Upper lobe of left lung (tissue), 6 donors: ENCODE measurements at regions not wholly inside any gene's neighbourhood (a gene's known extent, or its start where the extent isn't known, plus 50 kb on each side); places are given as distances from the start of the nearest gene placed in this dataset.

Source experiments
- ATAC-seq, 2 donors: fragments of 200-7000 bp; cut with Tn5 transposase; one replicate each; pipeline ENCODE4 v1.9.1; 2022; ENCODE audit warnings: mild to moderate bottlenecking in 2 of 2, moderate library complexity in 2 of 2; ENCODE audit not compliant: low FRiP score in 2 of 2
- DNase-seq, 2 donors: peaks; one replicate each; pipeline ENCODE4 v3.0.0-alpha.2; 2019 to 2020
- H3K27ac ChIP-seq, 4 donors: fragments of 200-600 bp; sonication (generic); one replicate each; pipeline ENCODE4 v1.5.1; 2016 to 2019
- H3K27me3 ChIP-seq, 4 donors: fragments of 200-600 bp; sonication (generic); one replicate each; pipeline ENCODE4 v1.5.1; 2017 to 2019
- H3K36me3 ChIP-seq, 4 donors: fragments of 200-600 bp; sonication (generic); one replicate each; pipeline ENCODE4 v1.5.1; 2016 to 2019
- H3K4me1 ChIP-seq, 4 donors: fragments of 200-600 bp; sonication (generic); one replicate each; pipeline ENCODE4 v1.5.1; 2018 to 2019
- H3K4me3 ChIP-seq, 4 donors: fragments of 200-600 bp; sonication (generic); one replicate each; pipeline ENCODE4 v1.5.1; 2017 to 2019; ENCODE audit warnings: mild to moderate bottlenecking in 2 of 4, moderate library complexity in 1 of 4
- H3K9me3 ChIP-seq, 4 donors: fragments of 200-600 bp; sonication (generic); one replicate each; pipeline ENCODE4 v1.5.1; 2018 to 2019
- CTCF ChIP-seq, 6 experiments: fragments of 450-650 bp in 4 of 6; fragments of 200-600 bp in 2 of 6; sonication (generic) in 2 of 6; IDR thresholded peaks; one replicate each; pipeline ENCODE4 v1.5.1; 2016 to 2019; ENCODE audit warnings: antibody characterized with exemption in 6 of 6
- EP300 ChIP-seq, 4 donors: sonication (generic); formaldehyde crosslinking; IDR thresholded peaks; one replicate each; pipeline ENCODE4 v1.5.1; 2017; ENCODE audit warnings: antibody characterized with exemption in 4 of 4, control low read depth in 2 of 4
- POLR2A ChIP-seq, 4 donors: fragments of 450-650 bp; IDR thresholded peaks; one replicate each; pipeline ENCODE4 v1.5.1; 2016 to 2017; ENCODE audit warnings: antibody characterized with exemption in 4 of 4, mild to moderate bottlenecking in 2 of 4
- POLR2AphosphoS5 ChIP-seq, 2 donors: sonication (generic); formaldehyde crosslinking; IDR thresholded peaks; one replicate each; pipeline ENCODE4 v1.5.1; 2017; ENCODE audit warnings: antibody characterized with exemption in 2 of 2
- WGBS, 2 donors: methylation state at CpG; one replicate each; pipeline ENCODE4 v1.1.5; 2017 to 2018; 5-methylcytosine and 5-hydroxymethylcytosine counted together
- donor health status: DM: no; HTN: no; CAD: no; lungs with moderate emphysema.
- donor health status: DM: no; HTN: yes; CAD: no; lungs with severe emphysema.

DNA sequence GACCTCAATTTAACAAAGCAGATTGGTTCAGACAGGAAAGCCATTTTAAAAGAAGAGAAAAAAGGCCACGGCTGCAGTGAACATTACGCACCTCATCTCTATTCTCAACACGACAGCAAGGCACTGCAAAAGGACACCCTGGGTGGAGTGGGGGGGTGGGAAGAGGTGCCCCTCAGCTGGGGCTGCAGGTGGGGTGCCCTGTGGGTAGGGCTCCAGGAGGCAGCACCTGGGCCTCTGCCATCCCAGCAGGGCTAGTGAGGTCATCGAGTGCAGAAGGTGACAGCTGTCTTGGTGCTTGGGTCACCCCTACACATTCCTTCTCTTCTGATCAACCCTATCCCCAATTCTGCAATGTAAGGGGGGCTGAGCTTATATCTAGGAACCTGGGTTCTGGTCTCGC, 142.9 kb upstream of the PRMT8 start:
- no peaks in the 10 kb centered on the region for H3K4me1 ChIP-seq
- DNase-seq (no peak), ATAC-seq (no peak)
- TF ChIP-seq CTCF (IDR thresholded peaks at IDR 0.05): no peak
- no peak for TF ChIP-seq POLR2A (IDR thresholded peaks at IDR 0.05)
- TF ChIP-seq POLR2AphosphoS5 (IDR thresholded peaks at IDR 0.05): no peak
- no peak for TF ChIP-seq EP300 (IDR thresholded peaks at IDR 0.05)
- no peak overlapping the region for H3K27ac ChIP-seq
- H3K36me3 ChIP-seq: no peaks in the 10 kb centered on the region
- 89 to 91% methylated on average over 5 of the region's 5 CpGs for whole genome bisulfite sequencing, 2 donors
- no peak overlapping the region for H3K4me3 ChIP-seq
- H3K9me3 ChIP-seq: no peaks in the 10 kb centered on the region
- no peaks in the 10 kb centered on the region for H3K27me3 ChIP-seq

DNA sequence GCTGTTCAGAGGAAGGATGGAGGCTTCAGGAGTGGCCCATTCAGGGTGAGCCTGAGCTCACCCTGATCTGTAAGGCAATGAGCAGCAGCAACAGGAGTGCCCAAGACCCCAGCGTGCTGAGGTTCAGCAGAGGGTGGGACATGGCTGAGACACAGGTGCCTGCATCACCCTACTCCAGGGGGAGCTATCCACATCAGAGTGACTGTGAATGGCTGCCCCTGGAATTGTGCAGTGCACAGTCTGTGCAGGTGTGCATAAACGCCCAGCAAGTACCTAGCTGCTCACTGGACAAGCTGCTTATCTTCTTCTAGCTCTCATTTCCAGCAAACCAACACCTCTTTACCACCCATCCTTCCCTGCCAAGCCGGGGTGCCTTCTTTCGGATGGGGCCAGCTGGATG, 140.6 kb upstream of the PRMT8 start:
- no peak for DNase-seq
- WGBS, 2 donors: 74 to 90% methylated on average over 3 to 4 of the region's 4 CpGs
- H3K4me3 ChIP-seq: no peak overlapping the region
- TF ChIP-seq EP300 (IDR thresholded peaks at IDR 0.05): no peak
- no peak for TF ChIP-seq POLR2A (IDR thresholded peaks at IDR 0.05)
- no peak for TF ChIP-seq CTCF (IDR thresholded peaks at IDR 0.05)
- TF ChIP-seq POLR2AphosphoS5 (IDR thresholded peaks at IDR 0.05): no peak
- no peaks in the 10 kb centered on the region for H3K36me3 ChIP-seq
- ATAC-seq: no peak
- H3K27me3 ChIP-seq: no peaks in the 10 kb centered on the region
- no peak overlapping the region for H3K27ac ChIP-seq
- no peaks in the 10 kb centered on the region for H3K9me3 ChIP-seq
- no peaks in the 10 kb centered on the region for H3K4me1 ChIP-seq

DNA sequence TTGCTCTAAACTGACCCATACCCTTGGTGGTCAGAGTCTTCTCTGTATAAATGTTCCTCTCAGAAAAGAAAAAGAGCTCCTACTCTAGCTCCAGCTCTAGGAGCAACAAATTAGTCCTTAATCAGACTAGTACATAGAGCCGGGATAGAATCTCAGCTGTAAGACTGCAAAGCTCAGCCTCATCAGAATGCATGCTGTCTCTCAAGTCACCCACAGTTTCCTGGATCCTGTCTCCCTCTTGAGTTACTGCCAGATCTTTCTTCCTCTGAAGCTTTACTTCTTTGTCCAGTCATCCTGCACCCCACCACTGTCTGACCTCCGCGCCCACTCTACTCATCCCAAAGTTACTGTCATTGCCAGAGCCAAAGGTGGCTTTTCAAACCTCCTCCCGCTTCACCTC, 139.3 kb upstream of the PRMT8 start:
- H3K4me1 ChIP-seq: no peaks in the 10 kb centered on the region
- H3K4me3 ChIP-seq: no peak overlapping the region
- ATAC-seq (no peak), DNase-seq (no peak)
- WGBS, 2 donors: 82 to 87% methylated on average over 4 of the region's 4 CpGs
- H3K9me3 ChIP-seq: no peaks in the 10 kb centered on the region
- H3K27ac ChIP-seq: no peak overlapping the region
- no peaks in the 10 kb centered on the region for H3K27me3 ChIP-seq
- no peak for TF ChIP-seq POLR2AphosphoS5 (IDR thresholded peaks at IDR 0.05)
- TF ChIP-seq CTCF (IDR thresholded peaks at IDR 0.05): no peak
- TF ChIP-seq EP300 (IDR thresholded peaks at IDR 0.05): no peak
- TF ChIP-seq POLR2A (IDR thresholded peaks at IDR 0.05): no peak
- no peaks in the 10 kb centered on the region for H3K36me3 ChIP-seq

DNA sequence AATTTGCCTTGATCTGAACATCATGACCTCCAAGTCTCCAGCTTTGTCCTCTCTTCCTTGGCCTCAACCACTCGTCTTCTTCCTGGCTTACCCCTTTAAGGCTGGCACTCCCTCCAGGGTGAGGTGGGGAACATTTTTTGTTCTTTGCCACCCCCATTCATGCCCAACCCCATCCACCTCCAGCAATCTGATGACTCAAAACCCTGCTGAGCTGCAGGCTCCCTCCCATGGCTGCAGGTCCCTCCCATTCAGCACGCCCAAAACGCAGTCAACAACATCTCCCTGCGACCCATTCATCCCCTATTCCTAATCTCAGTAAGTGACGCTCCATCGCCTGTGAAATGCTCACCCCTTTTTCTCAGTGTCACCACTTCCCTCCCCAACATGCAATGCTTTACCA, 138.8 kb upstream of the PRMT8 start:
- H3K36me3 ChIP-seq: no peaks in the 10 kb centered on the region
- ATAC-seq (no peak), DNase-seq (no peak)
- no peak overlapping the region for H3K4me3 ChIP-seq
- no peaks in the 10 kb centered on the region for H3K27me3 ChIP-seq
- WGBS, 2 donors: 90 to 93% methylated on average over 6 of the region's 6 CpGs
- H3K9me3 ChIP-seq: no peaks in the 10 kb centered on the region
- H3K27ac ChIP-seq: no peak overlapping the region
- TF ChIP-seq CTCF (IDR thresholded peaks at IDR 0.05): no peak
- TF ChIP-seq POLR2A (IDR thresholded peaks at IDR 0.05): no peak
- TF ChIP-seq EP300 (IDR thresholded peaks at IDR 0.05): no peak
- no peak for TF ChIP-seq POLR2AphosphoS5 (IDR thresholded peaks at IDR 0.05)
- no peaks in the 10 kb centered on the region for H3K4me1 ChIP-seq

DNA sequence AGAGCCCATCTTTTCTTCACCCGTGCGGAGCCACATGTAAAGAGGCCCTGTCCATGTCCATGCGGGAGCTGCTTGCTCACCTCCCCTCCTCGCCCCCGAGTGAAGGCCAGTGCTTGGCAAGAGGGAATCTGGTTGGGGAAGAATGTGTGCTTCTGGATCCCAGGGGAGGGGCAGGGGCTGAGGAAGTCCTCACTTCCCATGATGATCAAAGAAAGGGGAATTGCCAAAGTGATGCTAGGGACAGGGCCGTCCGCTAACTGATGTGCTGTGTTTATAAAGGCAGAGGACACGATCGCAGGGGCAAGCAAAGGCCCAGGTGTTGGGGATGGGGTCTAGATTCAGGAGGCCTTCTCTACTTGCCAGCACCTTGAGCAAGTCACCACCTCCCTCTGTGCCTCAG, 137.4 kb upstream of the PRMT8 start:
- no peak overlapping the region for H3K27ac ChIP-seq
- H3K36me3 ChIP-seq: no peaks in the 10 kb centered on the region
- TF ChIP-seq POLR2A (IDR thresholded peaks at IDR 0.05): no peak
- TF ChIP-seq POLR2AphosphoS5 (IDR thresholded peaks at IDR 0.05): no peak
- no peak for TF ChIP-seq EP300 (IDR thresholded peaks at IDR 0.05)
- TF ChIP-seq CTCF (IDR thresholded peaks at IDR 0.05): no peak
- H3K4me3 ChIP-seq: no peak overlapping the region
- DNase-seq: no peak
- ATAC-seq: no peak
- H3K4me1 ChIP-seq: no peaks in the 10 kb centered on the region
- H3K27me3 ChIP-seq: no peaks in the 10 kb centered on the region
- no peaks in the 10 kb centered on the region for H3K9me3 ChIP-seq
- WGBS, 2 donors: 75 to 84% methylated on average over 9 of the region's 9 CpGs
